ENCODE measurements at regions not wholly inside any gene's neighbourhood (a gene's known extent, or its start where the extent isn't known, plus 50 kb on each side); places are given as distances from the start of the nearest gene placed in this dataset.

GRCh38 chr4:17092736-17093437, 194.4 kb upstream of the LDB2 start:
- no peak for DNase-seq (ENCODE audit: low read depth)
- H3K4me3 ChIP-seq (ENCODE audit: low read length) = no peak overlapping the region
- TF ChIP-seq, protein P1, sequence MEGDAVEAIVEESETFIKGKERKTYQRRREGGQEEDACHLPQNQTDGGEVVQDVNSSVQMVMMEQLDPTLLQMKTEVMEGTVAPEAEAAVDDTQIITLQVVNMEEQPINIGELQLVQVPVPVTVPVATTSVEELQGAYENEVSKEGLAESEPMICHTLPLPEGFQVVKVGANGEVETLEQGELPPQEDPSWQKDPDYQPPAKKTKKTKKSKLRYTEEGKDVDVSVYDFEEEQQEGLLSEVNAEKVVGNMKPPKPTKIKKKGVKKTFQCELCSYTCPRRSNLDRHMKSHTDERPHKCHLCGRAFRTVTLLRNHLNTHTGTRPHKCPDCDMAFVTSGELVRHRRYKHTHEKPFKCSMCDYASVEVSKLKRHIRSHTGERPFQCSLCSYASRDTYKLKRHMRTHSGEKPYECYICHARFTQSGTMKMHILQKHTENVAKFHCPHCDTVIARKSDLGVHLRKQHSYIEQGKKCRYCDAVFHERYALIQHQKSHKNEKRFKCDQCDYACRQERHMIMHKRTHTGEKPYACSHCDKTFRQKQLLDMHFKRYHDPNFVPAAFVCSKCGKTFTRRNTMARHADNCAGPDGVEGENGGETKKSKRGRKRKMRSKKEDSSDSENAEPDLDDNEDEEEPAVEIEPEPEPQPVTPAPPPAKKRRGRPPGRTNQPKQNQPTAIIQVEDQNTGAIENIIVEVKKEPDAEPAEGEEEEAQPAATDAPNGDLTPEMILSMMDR (IDR thresholded peaks at IDR 0.05; ENCODE audit: insufficient read depth, low read depth, low read length, missing control alignments) = no peak

- H3K4me3 ChIP-seq (ENCODE audit: low read length) = no peak overlapping the region
- no peak for DNase-seq (ENCODE audit: low read depth)
- TF ChIP-seq, protein P1 (IDR thresholded peaks at IDR 0.05; ENCODE audit: insufficient read depth, low read depth, low read length, missing control alignments) = no peak
Observed at GRCh38 chr4:17091104-17091503, 192.7 kb upstream of the LDB2 start.

DNA sequence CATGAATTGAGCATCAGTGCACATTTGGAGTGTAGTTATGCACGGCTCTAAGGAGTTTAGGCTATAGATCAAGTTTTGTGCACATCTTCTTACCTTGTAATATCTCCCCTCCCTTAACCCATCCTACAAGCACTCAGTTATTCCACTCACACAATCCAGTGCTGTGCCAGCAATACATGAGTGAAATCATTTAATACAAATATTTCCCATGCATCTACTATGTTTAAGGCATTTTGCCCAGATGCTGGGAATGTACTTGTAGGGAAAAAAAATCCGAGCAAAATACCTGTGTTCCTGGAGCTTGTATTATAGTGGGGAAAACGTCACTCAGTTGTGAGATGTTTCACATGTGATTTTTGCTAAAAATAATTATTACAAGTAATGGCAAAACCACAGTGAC, 191.6 kb upstream of the LDB2 start:
- DNase-seq (ENCODE audit: low read depth) = no peak
- TF ChIP-seq, protein P1 (IDR thresholded peaks at IDR 0.05; ENCODE audit: insufficient read depth, low read depth, low read length, missing control alignments) = no peak
- no peak overlapping the region for H3K4me3 ChIP-seq (ENCODE audit: low read length)

DNA sequence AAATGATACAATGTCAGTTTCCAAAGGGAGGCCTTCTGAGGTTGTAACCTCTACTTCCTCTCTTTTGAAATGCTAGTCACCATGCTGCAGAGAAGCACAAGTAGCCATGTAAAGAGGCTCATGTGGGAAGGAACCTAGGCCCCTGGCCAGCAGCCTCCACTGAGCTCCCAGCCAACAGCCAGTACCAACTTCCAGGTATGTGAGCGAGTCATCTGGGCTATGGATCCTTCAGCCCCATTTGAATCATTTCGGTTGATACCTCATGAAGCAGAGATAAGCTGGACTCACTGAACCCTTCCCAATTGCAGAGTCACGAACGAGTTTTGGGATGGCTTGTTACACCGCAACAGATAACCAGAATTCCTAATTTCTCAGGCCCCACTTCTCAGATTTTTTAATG, 187.0 kb upstream of the LDB2 start:
- TF ChIP-seq, protein P1 (IDR thresholded peaks at IDR 0.05; ENCODE audit: insufficient read depth, low read depth, low read length, missing control alignments) = no peak
- no peak overlapping the region for H3K4me3 ChIP-seq (ENCODE audit: low read length)
- no peak for DNase-seq (ENCODE audit: low read depth)

GRCh38 chr4:17082186-17082585, 183.7 kb upstream of the LDB2 start:
- no peak for DNase-seq (ENCODE audit: low read depth)
- H3K4me3 ChIP-seq (ENCODE audit: low read length) = no peak overlapping the region
- TF ChIP-seq, protein P1 (IDR thresholded peaks at IDR 0.05; ENCODE audit: insufficient read depth, low read depth, low read length, missing control alignments) = no peak

GRCh38 chr4:17081179-17081578, 182.7 kb upstream of the LDB2 start:
- no peak for DNase-seq (ENCODE audit: low read depth)
- TF ChIP-seq, protein P1 (IDR thresholded peaks at IDR 0.05; ENCODE audit: insufficient read depth, low read depth, low read length, missing control alignments) = no peak
- no peak overlapping the region for H3K4me3 ChIP-seq (ENCODE audit: low read length)

- no peak overlapping the region for H3K4me3 ChIP-seq (ENCODE audit: low read length)
- DNase-seq (ENCODE audit: low read depth) = no peak
- TF ChIP-seq, protein P1 (IDR thresholded peaks at IDR 0.05; ENCODE audit: insufficient read depth, low read depth, low read length, missing control alignments) = no peak
Observed at GRCh38 chr4:17077105-17077504, 178.7 kb upstream of the LDB2 start.
